Muscle layer of duodenum (tissue), 2 donors: ENCODE measurements at regions not wholly inside any gene's neighbourhood (a gene's known extent, or its start where the extent isn't known, plus 50 kb on each side); places are given as distances from the start of the nearest gene placed in this dataset.

Experiments
- H3K27ac ChIP-seq: one replicate; pipeline ENCODE4 v1.7.0; 2013; ENCODE audit warnings: mild to moderate bottlenecking, low read length
- H3K27me3 ChIP-seq: one replicate; pipeline ENCODE4 v1.7.0; 2013; ENCODE audit warnings: low read depth, mild to moderate bottlenecking, control low read depth, low read length
- H3K36me3 ChIP-seq, 2 donors: one replicate each; pipeline ENCODE4 v1.7.0; 2013; ENCODE audit warnings: low read length in 2 of 2, control low read depth in 1 of 2, mild to moderate bottlenecking in 1 of 2; ENCODE audit not compliant: insufficient read depth in 2 of 2, control insufficient read depth in 1 of 2
- H3K4me1 ChIP-seq, 2 donors: one replicate each; pipeline ENCODE4 v1.7.0; 2013; ENCODE audit warnings: low read length in 2 of 2, mild to moderate bottlenecking in 2 of 2, control low read depth in 1 of 2, moderate library complexity in 1 of 2; ENCODE audit not compliant: insufficient read depth in 2 of 2, control insufficient read depth in 1 of 2
- H3K4me3 ChIP-seq, 2 donors: one replicate each; pipeline ENCODE4 v1.7.0; 2013; ENCODE audit warnings: low read length in 2 of 2, low read depth in 1 of 2, mild to moderate bottlenecking in 1 of 2
- H3K9me3 ChIP-seq, 2 donors: one replicate each; pipeline ENCODE4 v1.7.0; 2013; ENCODE audit warnings: low read length in 2 of 2, control low read depth in 1 of 2, mild to moderate bottlenecking in 1 of 2; ENCODE audit not compliant: control insufficient read depth in 1 of 2
- donor health status: healthy.

GRCh38 chr4:123190176-123190575 lies 206.4 kb upstream of the SPRY1 start:
- H3K9me3 ChIP-seq = no peaks in the 10 kb centered on the region
- H3K4me3 ChIP-seq = no peak overlapping the region
- H3K36me3 ChIP-seq = no peaks in the 10 kb centered on the region
- no peaks in the 10 kb centered on the region for H3K4me1 ChIP-seq
- H3K27ac ChIP-seq = no peak overlapping the region
- no peaks in the 10 kb centered on the region for H3K27me3 ChIP-seq

GRCh38 chr4:123191728-123192127 lies 204.9 kb upstream of the SPRY1 start:
- Histone ChIP-seq H3K27ac (no peak overlapping the region), H3K4me3 (no peak overlapping the region), H3K27me3 (no peaks in the 10 kb centered on the region), H3K9me3 (no peaks in the 10 kb centered on the region), H3K36me3 (no peaks in the 10 kb centered on the region), H3K4me1 (no peaks in the 10 kb centered on the region)

GRCh38 chr4:123193802-123194367 lies 202.7 kb upstream of the SPRY1 start:
- Histone ChIP-seq H3K36me3 (no peaks in the 10 kb centered on the region), H3K27me3 (no peaks in the 10 kb centered on the region), H3K9me3 (no peaks in the 10 kb centered on the region)

GRCh38 chr4:123198706-123199105 lies 197.9 kb upstream of the SPRY1 start:
- no peaks in the 10 kb centered on the region for H3K27me3 ChIP-seq
- no peak overlapping the region for H3K4me3 ChIP-seq
- H3K4me1 ChIP-seq = peaks cover 0 to 3% of the 10 kb centered on the region in 2 donors
- H3K27ac ChIP-seq = no peak overlapping the region
- no peaks in the 10 kb centered on the region for H3K36me3 ChIP-seq
- H3K9me3 ChIP-seq = no peaks in the 10 kb centered on the region

More at GRCh38 chr4:123193802-123194367, 202.7 kb upstream of the SPRY1 start:
- Histone ChIP-seq H3K4me1 (no peaks in the 10 kb centered on the region), H3K4me3 (no peak overlapping the region), H3K27ac (no peak overlapping the region)

GRCh38 chr4:123200051-123200940 lies 196.3 kb upstream of the SPRY1 start:
- H3K36me3 ChIP-seq = no peaks in the 10 kb centered on the region
- no peak overlapping the region for H3K4me3 ChIP-seq
- no peak overlapping the region for H3K27ac ChIP-seq
- no peaks in the 10 kb centered on the region for H3K27me3 ChIP-seq
- no peaks in the 10 kb centered on the region for H3K9me3 ChIP-seq
- H3K4me1 ChIP-seq = peaks cover 0 to 3% of the 10 kb centered on the region in 2 donors

- no peaks in the 10 kb centered on the region for H3K36me3 ChIP-seq
- H3K4me1 ChIP-seq = peaks cover 0 to 3% of the 10 kb centered on the region in 2 donors
- no peaks in the 10 kb centered on the region for H3K9me3 ChIP-seq
- no peak overlapping the region for H3K27ac ChIP-seq
- H3K4me3 ChIP-seq = no peak overlapping the region
- no peaks in the 10 kb centered on the region for H3K27me3 ChIP-seq
Measured at GRCh38 chr4:123204737-123205136, 191.9 kb upstream of the SPRY1 start.

GRCh38 chr4:123206016-123206415 lies 190.6 kb upstream of the SPRY1 start:
- no peaks in the 10 kb centered on the region for H3K9me3 ChIP-seq
- no peaks in the 10 kb centered on the region for H3K4me1 ChIP-seq
- H3K27me3 ChIP-seq = no peaks in the 10 kb centered on the region
- no peak overlapping the region for H3K4me3 ChIP-seq
- H3K27ac ChIP-seq = no peak overlapping the region
- H3K36me3 ChIP-seq = no peaks in the 10 kb centered on the region

GRCh38 chr4:123209436-123209835 lies 187.2 kb upstream of the SPRY1 start:
- Histone ChIP-seq H3K36me3 (no peaks in the 10 kb centered on the region), H3K4me1 (no peaks in the 10 kb centered on the region), H3K4me3 (no peak overlapping the region), H3K9me3 (no peaks in the 10 kb centered on the region), H3K27ac (no peak overlapping the region), H3K27me3 (no peaks in the 10 kb centered on the region)

- no peaks in the 10 kb centered on the region for H3K27me3 ChIP-seq
Measured at GRCh38 chr4:123215536-123215935, 181.1 kb upstream of the SPRY1 start.

GRCh38 chr4:123216543-123216942 lies 180.1 kb upstream of the SPRY1 start:
- Histone ChIP-seq H3K9me3 (no peaks in the 10 kb centered on the region), H3K27me3 (no peaks in the 10 kb centered on the region), H3K4me1 (no peaks in the 10 kb centered on the region), H3K4me3 (no peak overlapping the region), H3K36me3 (no peaks in the 10 kb centered on the region), H3K27ac (no peak overlapping the region)

More at GRCh38 chr4:123215536-123215935, 181.1 kb upstream of the SPRY1 start:
- Histone ChIP-seq H3K36me3 (no peaks in the 10 kb centered on the region), H3K9me3 (no peaks in the 10 kb centered on the region), H3K4me1 (no peaks in the 10 kb centered on the region), H3K27ac (no peak overlapping the region), H3K4me3 (no peak overlapping the region)

- no peaks in the 10 kb centered on the region for H3K9me3 ChIP-seq
- no peaks in the 10 kb centered on the region for H3K27me3 ChIP-seq
- H3K4me1 ChIP-seq = no peaks in the 10 kb centered on the region
- no peak overlapping the region for H3K27ac ChIP-seq
- no peak overlapping the region for H3K4me3 ChIP-seq
- H3K36me3 ChIP-seq = no peaks in the 10 kb centered on the region
Measured at GRCh38 chr4:123216946-123217345, 179.6 kb upstream of the SPRY1 start.
